Fibroblast of gingiva (primary cell): ENCODE measurements at regions not wholly inside any gene's neighbourhood (a gene's known extent, or its start where the extent isn't known, plus 50 kb on each side); places are given as distances from the start of the nearest gene placed in this dataset.

ENCODE experiments used
- DNase-seq: peaks from one replicate; pipeline ENCODE4 v3.0.0-alpha.2; 2011; ENCODE audit warnings: low read depth

- DNase-seq: no peak
These were observed 100.2 kb downstream of the RMI2 start for GRCh38 chr16:11445486-11445885.

- DNase-seq: no peak
These were observed 101.4 kb downstream of the RMI2 start for GRCh38 chr16:11446566-11447119.

GRCh38 chr16:11447272-11447671, 102.0 kb downstream of the RMI2 start:
- DNase-seq: no peak

- no peak for DNase-seq
These were observed 102.6 kb downstream of the RMI2 start for GRCh38 chr16:11447836-11448235.

GRCh38 chr16:11448796-11449416, 103.6 kb downstream of the RMI2 start:
- no peak for DNase-seq

GRCh38 chr16:11449716-11450115, 104.5 kb downstream of the RMI2 start:
- no peak for DNase-seq

GRCh38 chr16:11450136-11450535, 104.9 kb downstream of the RMI2 start:
- DNase-seq: no peak

- DNase-seq: no peak
These were observed 107.0 kb downstream of the RMI2 start for GRCh38 chr16:11452298-11452697.

- peak; percentile 24 for DNase-seq
These were observed 107.6 kb downstream of the RMI2 start for GRCh38 chr16:11452746-11453389.

- no peak for DNase-seq
These were observed 111.5 kb downstream of the RMI2 start for GRCh38 chr16:11456741-11457140.

- no peak for DNase-seq
These were observed 114.5 kb downstream of the RMI2 start for GRCh38 chr16:11459722-11460121.

GRCh38 chr16:11460820-11461594, 115.7 kb downstream of the RMI2 start:
- no peak for DNase-seq

- DNase-seq: no peak
These were observed 116.3 kb downstream of the RMI2 start for GRCh38 chr16:11461595-11461990.

GRCh38 chr16:11462036-11462435, 116.8 kb downstream of the RMI2 start:
- DNase-seq: no peak

GRCh38 chr16:11462861-11463260, 117.6 kb downstream of the RMI2 start:
- DNase-seq: no peak

- no peak for DNase-seq
These were observed 119.0 kb downstream of the RMI2 start for GRCh38 chr16:11464241-11464640.

- DNase-seq: no peak
These were observed 120.4 kb downstream of the RMI2 start for GRCh38 chr16:11465675-11466074.

- no peak for DNase-seq
These were observed 115.9 kb downstream of the LITAF start for GRCh38 chr16:11470676-11471415.

- no peak for DNase-seq
These were observed 115.2 kb downstream of the LITAF start for GRCh38 chr16:11471548-11471947.

GRCh38 chr16:11472410-11472809, 114.3 kb downstream of the LITAF start:
- DNase-seq: no peak

- no peak for DNase-seq
These were observed 113.9 kb downstream of the LITAF start for GRCh38 chr16:11472851-11473250.

- no peak for DNase-seq
These were observed 113.0 kb downstream of the LITAF start for GRCh38 chr16:11473728-11474127.
